GM23338 (cell line): ENCODE measurements at regions not wholly inside any gene's neighbourhood (a gene's known extent, or its start where the extent isn't known, plus 50 kb on each side); places are given as distances from the start of the nearest gene placed in this dataset.

Experiments
- CREB1 ChIP-seq: fragments of 250-450 bp; sonication (Bioruptor Pico); IDR thresholded peaks from 2 replicates; pipeline ENCODE4 v1.5.0; 2020; ENCODE audit warnings: low read depth, mild to moderate bottlenecking, moderate library complexity
- CTCF ChIP-seq, 2 experiments: fragments of 200-600 bp in 1 of 2; sonication (generic) in 1 of 2; conservative IDR thresholded peaks; 2 replicates each; pipeline versions ENCODE4 v1.5.1 to v1.6.1; 2016 to 2017; ENCODE audit warnings: antibody characterized with exemption in 2 of 2, low read depth in 2 of 2, mild to moderate bottlenecking in 2 of 2, moderate library complexity in 1 of 2
- EZH2 ChIP-seq: fragments of 200-600 bp; sonication (generic); IDR thresholded peaks from one replicate; pipeline ENCODE4 v1.8.0; 2017; ENCODE audit warnings: antibody characterized with exemption, mild to moderate bottlenecking, low read depth; ENCODE audit not compliant: unreplicated experiment
- EZH2phosphoT487 ChIP-seq: fragments of 200-600 bp; sonication (generic); IDR thresholded peaks from one replicate; pipeline ENCODE4 v1.8.1; 2018; ENCODE audit warnings: antibody characterized with exemption; ENCODE audit not compliant: unreplicated experiment
- POLR2AphosphoS5 ChIP-seq: IDR thresholded peaks from 2 replicates; pipeline ENCODE4 v1.6.1; 2016; ENCODE audit warnings: antibody characterized with exemption, low read depth
- REST ChIP-seq: IDR thresholded peaks from one replicate; pipeline ENCODE4 v1.6.1; 2018; ENCODE audit warnings: antibody characterized with exemption; ENCODE audit not compliant: unreplicated experiment
- ZNF331 ChIP-seq: fragments of 250-450 bp; sonication (Bioruptor Pico); IDR thresholded peaks from 2 replicates; pipeline ENCODE4 v1.5.0; 2020; ENCODE audit warnings: low read depth, mild to moderate bottlenecking, moderate library complexity

GRCh38 chr4:132797856-132798255 lies 351.2 kb upstream of the PCDH10 start:
- TF ChIP-seq CTCF (conservative IDR thresholded peaks at IDR 0.05; ENCODE audit: low read depth in 2 of 2) = no peak
- TF ChIP-seq POLR2AphosphoS5 = no peak
- no peak for TF ChIP-seq EZH2phosphoT487
- TF ChIP-seq REST = no peak
- TF ChIP-seq CREB1 (CRISPR knock-in tag) = no peak
- TF ChIP-seq ZNF331 (CRISPR knock-in tag) = no peak
- TF ChIP-seq EZH2 = no peak
